Activated CD8-positive, alpha-beta T cell treated with anti-CD3 and anti-CD28 coated beads for 36 hours (primary cell): ENCODE measurements at regions not wholly inside any gene's neighbourhood (a gene's known extent, or its start where the extent isn't known, plus 50 kb on each side); places are given as distances from the start of the nearest gene placed in this dataset.

Source experiments
- ATAC-seq: fragments of 200-7000 bp; cut with Tn5 transposase; one replicate; pipeline ENCODE4 v1.10.0; 2021; ENCODE audit warnings: mild to moderate bottlenecking, moderate library complexity
- CTCF ChIA-PET: fragments of 350-600 bp; sonication (Branson Sonifier 250); formaldehyde crosslinking; loops from one replicate; lab custom pipeline; 2021; ENCODE audit warnings: antibody characterized with exemption; lab: Charles Lee
- POLR2A ChIA-PET: fragments of 350-600 bp; sonication (Branson Sonifier 250); formaldehyde crosslinking; loops from one replicate; lab custom pipeline; 2021; ENCODE audit warnings: antibody characterized with exemption; lab: Charles Lee
- DNase-seq: peaks from one replicate; pipeline ENCODE4 v3.0.0-alpha.2; 2020
- H3K27ac Mint-ChIP-seq: one replicate; pipeline ENCODE4 v1.8.0; 2021; ENCODE audit warnings: mild to moderate bottlenecking, mixed read lengths
- H3K27me3 Mint-ChIP-seq: one replicate; pipeline ENCODE4 v1.8.0; 2021; ENCODE audit warnings: mixed read lengths
- H3K36me3 Mint-ChIP-seq: one replicate; pipeline ENCODE4 v1.8.0; 2021; ENCODE audit warnings: low read depth, mixed read lengths
- H3K4me1 Mint-ChIP-seq: one replicate; pipeline ENCODE4 v1.8.0; 2021; ENCODE audit warnings: low read depth, mixed read lengths
- H3K4me3 Mint-ChIP-seq: one replicate; pipeline ENCODE4 v1.8.0; 2021; ENCODE audit warnings: mild to moderate bottlenecking, moderate library complexity, mixed read lengths
- H3K9me3 Mint-ChIP-seq: one replicate; pipeline ENCODE4 v1.8.0; 2021; ENCODE audit warnings: mixed read lengths
- intact Hi-C: fragments of 100-400 bp; cut with micrococcal nuclease; formaldehyde crosslinking; loops from one replicate; pipeline ENCODE4 v1.10.0; 2022
- TF ChIP-seq, protein P1 (sequence below): fragments of 200-600 bp; IDR thresholded peaks from one replicate; pipeline ENCODE4 v1.8.0; 2022; ENCODE audit warnings: antibody characterized with exemption, mild to moderate bottlenecking

DNA sequence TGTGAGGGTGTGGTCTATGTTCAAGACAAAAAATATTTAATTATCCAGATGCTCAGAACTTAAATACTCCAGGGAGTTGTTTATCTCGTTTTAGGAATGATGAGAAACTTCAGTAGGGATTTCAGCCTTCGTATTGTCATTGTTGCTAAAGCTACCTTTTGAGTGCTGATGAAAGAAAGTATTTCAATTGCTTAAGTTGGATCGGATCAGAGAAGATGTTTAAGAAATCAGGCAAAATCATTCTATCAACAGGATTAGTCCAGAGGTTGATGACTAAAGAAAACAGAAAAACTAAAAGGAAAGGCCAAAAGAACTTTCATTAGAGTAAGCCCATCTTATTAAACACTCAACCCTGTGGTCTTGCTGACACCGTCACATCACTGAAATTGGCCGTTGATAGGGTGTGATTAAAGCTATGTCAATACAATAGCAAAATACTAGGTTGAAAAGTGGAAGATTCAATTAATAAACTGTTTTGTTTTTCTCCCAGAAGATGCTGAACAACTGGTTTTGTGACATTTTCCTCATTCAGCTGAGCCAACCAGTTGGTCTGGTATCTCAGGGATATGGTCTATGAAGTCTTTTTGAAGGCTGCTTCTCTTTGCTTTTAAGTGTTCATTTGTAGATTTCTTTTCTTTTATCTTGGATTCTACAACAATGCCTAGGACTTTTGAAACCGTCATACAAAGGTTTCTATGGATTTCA, 551.7 kb downstream of the SLC4A3 start:
- Mint-ChIP-seq H3K27ac (no peak overlapping the region), H3K4me1 (no peaks in the 10 kb centered on the region), H3K9me3 (no peaks in the 10 kb centered on the region), H3K36me3 (no peaks in the 10 kb centered on the region), H3K27me3 (no peaks in the 10 kb centered on the region), H3K4me3 (no peak overlapping the region)
- POLR2A ChIA-PET: no interaction called here
- ATAC-seq: no peak
- CTCF ChIA-PET: no interaction called here
- no peak for DNase-seq
- TF ChIP-seq, protein P1, sequence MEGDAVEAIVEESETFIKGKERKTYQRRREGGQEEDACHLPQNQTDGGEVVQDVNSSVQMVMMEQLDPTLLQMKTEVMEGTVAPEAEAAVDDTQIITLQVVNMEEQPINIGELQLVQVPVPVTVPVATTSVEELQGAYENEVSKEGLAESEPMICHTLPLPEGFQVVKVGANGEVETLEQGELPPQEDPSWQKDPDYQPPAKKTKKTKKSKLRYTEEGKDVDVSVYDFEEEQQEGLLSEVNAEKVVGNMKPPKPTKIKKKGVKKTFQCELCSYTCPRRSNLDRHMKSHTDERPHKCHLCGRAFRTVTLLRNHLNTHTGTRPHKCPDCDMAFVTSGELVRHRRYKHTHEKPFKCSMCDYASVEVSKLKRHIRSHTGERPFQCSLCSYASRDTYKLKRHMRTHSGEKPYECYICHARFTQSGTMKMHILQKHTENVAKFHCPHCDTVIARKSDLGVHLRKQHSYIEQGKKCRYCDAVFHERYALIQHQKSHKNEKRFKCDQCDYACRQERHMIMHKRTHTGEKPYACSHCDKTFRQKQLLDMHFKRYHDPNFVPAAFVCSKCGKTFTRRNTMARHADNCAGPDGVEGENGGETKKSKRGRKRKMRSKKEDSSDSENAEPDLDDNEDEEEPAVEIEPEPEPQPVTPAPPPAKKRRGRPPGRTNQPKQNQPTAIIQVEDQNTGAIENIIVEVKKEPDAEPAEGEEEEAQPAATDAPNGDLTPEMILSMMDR: no peak
- intact Hi-C loops: no loop called here

DNA sequence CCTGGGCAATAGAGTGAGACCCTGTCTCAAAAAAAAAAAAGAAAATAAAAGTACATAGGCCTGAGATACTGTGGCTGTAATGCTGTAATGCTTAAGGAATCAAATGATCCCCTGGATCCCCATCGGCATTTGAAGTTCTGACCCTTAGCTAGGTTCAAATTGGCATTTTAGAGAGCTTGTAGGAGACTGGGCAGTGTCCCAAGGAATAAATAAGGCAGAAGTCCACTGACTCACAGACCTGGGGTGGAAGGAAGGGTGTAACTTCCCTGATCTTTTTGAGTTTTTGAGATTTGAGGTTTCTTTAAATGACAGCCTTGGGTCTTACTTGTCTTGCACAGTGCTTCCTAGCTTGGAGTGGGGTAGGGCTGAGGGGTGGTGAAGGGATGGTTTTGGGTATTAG, 553.7 kb downstream of the SLC4A3 start:
- CTCF ChIA-PET: no interaction called here
- Mint-ChIP-seq H3K36me3 (no peaks in the 10 kb centered on the region), H3K27ac (no peak overlapping the region), H3K4me1 (no peaks in the 10 kb centered on the region), H3K27me3 (no peaks in the 10 kb centered on the region), H3K4me3 (no peak overlapping the region), H3K9me3 (no peaks in the 10 kb centered on the region)
- ATAC-seq (no peak), DNase-seq (no peak)
- TF ChIP-seq, protein P1: no peak
- intact Hi-C loops: no loop called here
- POLR2A ChIA-PET: no interaction called here

DNA sequence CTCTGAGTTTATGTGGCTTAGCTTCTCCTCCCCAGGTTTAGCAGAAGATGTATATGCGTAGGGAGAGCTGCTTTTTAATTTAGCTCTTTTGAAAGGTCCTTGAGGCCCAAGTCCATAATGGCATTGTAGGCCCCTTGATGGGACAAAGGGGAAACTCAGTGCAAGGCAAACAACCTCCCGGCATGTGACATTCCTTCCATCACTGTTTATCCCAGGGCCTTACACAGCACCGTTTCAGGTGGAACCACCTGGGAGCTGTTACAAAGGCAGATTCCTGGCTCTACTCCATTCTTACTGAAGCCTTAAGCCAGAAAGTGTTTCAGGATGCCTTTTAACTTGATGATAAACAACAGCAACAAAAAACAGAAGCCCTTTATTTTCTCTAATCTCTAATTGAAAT, 555.4 kb downstream of the SLC4A3 start:
- H3K27ac Mint-ChIP-seq: no peak overlapping the region
- CTCF ChIA-PET: no interaction called here
- no peaks in the 10 kb centered on the region for H3K9me3 Mint-ChIP-seq

DNA sequence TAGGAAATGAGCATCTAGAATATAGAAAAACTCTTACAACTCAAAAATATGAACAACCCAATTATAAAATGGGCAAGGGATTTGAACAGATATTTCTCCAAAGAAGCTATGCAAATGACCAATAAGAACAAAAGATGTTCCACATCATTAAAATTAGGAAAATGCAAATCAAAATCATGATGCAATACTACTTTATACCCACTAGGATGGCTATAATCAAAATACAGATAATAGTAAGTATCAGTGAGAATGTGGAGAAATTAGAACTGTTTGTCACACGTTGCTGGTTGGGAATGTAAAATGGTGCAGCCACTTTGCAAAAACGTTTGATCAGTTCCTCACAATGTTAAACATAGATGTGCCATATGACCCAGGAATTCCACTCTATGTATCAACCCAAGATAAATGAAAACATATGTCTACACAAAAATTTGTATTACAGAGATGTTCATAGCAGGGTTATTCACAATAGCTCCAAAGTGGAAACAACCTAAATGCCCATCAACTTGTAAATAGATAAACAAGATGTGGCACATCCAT, 558.4 kb downstream of the SLC4A3 start:
- ATAC-seq (no peak), DNase-seq (no peak)
- Mint-ChIP-seq H3K4me3 (no peak overlapping the region), H3K27ac (no peak overlapping the region), H3K9me3 (peaks cover 3% of the 10 kb centered on the region), H3K4me1 (no peaks in the 10 kb centered on the region), H3K27me3 (no peaks in the 10 kb centered on the region), H3K36me3 (no peaks in the 10 kb centered on the region)
- intact Hi-C loops: no loop called here
- ChIA-PET POLR2A (no interaction called here), CTCF (no interaction called here)
- TF ChIP-seq, protein P1: no peak

More for the DNA sequence above, 555.4 kb downstream of the SLC4A3 start:
- DNase-seq (no peak), ATAC-seq (no peak)
- intact Hi-C loops: no loop called here
- H3K4me1 Mint-ChIP-seq: no peaks in the 10 kb centered on the region
- no peaks in the 10 kb centered on the region for H3K36me3 Mint-ChIP-seq
- no peaks in the 10 kb centered on the region for H3K27me3 Mint-ChIP-seq
- POLR2A ChIA-PET: no interaction called here
- H3K4me3 Mint-ChIP-seq: no peak overlapping the region
- TF ChIP-seq, protein P1: no peak

DNA sequence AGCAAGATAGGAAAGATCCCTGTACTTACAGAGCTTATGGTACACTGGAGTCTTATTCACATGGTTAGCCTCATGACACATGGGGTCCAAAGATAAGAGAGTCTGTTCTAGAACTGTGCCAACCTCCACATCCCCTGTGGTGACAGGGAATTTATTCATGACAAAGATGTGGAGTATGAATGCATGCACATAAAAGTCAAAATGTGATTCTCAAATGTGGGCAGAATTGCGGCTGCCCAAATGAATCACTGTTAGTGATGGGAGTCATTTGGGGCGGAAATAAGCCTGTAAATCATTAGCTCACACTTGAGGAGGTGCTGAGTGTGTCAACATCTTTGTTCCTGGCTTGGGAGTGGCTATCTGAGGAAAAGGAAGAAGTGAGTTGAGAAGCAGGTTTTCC, 560.6 kb downstream of the SLC4A3 start:
- POLR2A ChIA-PET: no interaction called here
- DNase-seq (no peak), ATAC-seq (no peak)
- CTCF ChIA-PET: no interaction called here
- Mint-ChIP-seq H3K9me3 (peaks cover 3% of the 10 kb centered on the region), H3K36me3 (no peaks in the 10 kb centered on the region), H3K4me1 (no peaks in the 10 kb centered on the region), H3K27ac (no peak overlapping the region), H3K27me3 (no peaks in the 10 kb centered on the region), H3K4me3 (no peak overlapping the region)
- intact Hi-C loops: no loop called here
- TF ChIP-seq, protein P1: no peak
